Lung microvascular endothelial cell (primary cell): ENCODE measurements at regions not wholly inside any gene's neighbourhood (a gene's known extent, or its start where the extent isn't known, plus 50 kb on each side); places are given as distances from the start of the nearest gene placed in this dataset.

Source experiments
- DNase-seq, 2 donors: peaks; one replicate each; pipeline versions ENCODE4 v3.0.0 to v3.0.0-alpha.2; 2010; ENCODE audit warnings: low read depth in 2 of 2

DNA sequence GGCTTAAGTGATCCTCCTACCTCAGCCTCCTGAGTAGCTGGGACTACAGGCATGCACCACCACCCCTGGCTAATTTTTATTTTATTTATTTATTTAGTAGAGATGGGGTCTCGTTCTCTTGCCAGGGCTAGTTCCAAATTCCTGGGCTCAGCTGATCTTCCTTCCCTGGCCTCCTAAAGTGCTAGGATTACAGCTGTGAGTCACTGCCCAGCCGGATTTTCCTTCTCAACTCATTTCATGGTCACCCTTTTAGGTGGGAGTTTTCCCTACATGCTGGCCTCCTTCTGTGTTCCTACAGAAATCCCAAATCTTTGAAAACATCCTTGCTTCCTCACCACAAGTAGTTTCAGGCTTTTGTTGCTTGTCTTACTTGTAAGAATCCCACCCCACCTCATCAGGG lies 102.1 kb upstream of the SIAH1 start:
- DNase-seq, result no peak

DNA sequence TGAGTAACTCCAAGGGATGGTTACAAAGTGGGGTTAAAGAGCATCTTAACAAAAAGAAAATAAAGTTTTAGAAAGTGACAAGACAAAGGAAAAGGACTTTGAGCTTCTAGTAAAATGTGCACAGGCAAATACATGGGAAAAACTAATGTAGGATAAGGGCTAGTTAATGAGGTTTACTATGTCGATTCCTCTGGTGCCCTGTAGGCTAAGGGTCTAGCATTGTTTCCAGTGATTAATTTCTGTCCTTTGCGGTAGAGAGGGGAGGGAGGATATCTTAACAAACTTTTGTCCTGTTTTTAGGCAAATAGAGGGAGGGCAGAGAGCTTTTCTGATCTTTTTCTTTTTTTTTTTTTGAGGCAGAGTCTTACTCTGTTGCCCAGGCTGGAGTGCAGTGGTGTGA lies 96.6 kb upstream of the SIAH1 start:
- DNase-seq, result no peak

DNA sequence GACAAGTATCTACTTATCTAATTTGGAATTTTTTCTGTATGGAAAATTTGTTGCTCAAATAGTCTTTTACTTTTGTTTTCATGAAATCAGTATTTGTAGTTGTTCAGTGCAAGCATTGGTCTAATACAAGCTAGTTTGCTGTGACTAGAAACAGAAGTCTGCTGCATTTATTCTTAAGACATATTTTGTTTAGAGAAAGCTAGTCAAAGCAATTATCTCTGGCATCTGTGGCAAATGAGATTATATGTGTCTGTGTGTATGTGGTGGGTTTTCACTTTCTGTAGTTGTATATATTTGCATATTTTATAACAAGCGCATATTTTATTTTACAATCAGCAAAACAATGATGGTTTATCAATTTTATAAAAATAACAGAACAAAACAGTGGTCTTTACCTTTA lies 96.0 kb upstream of the SIAH1 start:
- DNase-seq, result no peak

DNA sequence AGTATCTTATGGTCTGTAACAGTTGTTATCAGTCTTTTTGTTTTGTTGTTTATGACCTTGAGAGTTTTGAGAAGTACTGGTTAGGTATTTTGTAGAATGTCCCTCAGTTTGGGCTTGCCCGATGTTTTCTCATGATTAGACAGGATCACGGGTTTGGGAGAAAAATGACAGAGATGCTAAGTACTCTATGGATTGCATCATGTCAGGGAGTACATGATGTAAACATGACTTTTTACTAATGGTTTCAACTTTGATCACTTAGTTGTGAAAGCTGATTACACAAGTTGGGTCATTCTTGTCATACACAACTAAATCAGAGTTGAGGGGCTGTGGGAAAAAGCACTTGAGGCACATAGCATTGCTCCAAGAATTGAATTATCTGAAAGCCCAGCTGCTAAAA lies 94.7 kb upstream of the SIAH1 start:
- no peak for DNase-seq

DNA sequence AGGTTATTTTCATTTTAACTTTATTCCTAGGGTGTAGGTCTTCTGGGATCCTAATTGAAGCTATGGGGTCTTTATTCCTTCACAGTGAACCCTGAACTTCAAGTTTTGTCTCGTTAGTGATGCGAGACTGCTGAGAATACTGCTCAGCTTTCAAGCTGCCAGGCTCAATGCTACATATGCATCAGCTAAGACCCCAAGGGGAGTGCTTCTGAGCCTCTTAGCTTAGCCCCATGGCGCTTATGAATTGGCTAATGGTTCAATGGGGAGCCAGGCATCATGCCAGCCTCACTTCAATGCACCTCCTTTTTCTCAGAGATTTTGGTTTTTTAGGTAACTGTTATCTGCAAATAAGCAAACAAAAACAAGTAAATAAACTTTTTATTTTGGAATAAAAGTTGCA lies 94.1 kb upstream of the SIAH1 start:
- DNase-seq, result no peak

DNA sequence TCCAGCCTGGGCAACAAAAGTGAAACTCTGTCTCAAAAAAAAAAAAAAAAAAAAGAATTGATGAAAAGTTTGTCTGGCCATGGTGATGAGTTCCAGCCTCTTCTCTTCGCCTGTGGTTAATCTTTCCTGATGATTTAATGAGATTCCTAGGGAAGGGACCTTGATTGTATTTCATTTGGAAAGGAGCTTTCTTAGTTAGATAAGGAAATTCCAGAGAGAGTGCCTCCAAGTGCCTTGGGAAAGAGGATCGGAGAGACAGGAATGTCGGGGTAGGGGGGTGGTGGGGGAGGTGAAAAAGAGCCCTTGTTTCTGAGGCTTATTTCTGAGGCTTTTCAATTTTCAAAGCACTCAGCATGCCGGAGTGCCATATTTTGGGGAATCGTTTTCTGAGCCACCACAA lies 93.2 kb upstream of the SIAH1 start:
- DNase-seq, result no peak

DNA sequence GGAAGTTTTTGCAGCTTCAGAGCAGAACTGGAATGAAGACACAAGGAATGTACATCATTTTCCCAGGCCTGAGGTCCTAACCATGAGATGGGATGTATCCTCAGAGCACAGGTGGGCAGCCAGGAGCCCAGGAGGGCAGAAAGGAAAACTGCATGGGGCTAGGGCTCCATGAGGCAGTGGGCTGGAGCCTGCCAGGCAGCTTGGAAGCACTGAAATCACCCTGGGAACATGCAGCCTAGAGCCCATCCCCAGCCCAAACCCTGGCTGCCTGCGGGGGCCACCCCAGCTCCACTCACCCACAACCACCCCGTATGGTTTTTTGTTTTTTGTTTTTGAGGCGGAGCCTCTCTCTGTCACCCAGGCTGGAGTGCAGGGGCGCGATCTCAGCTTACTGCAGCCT lies 86.2 kb upstream of the SIAH1 start:
- DNase-seq, result no peak

DNA sequence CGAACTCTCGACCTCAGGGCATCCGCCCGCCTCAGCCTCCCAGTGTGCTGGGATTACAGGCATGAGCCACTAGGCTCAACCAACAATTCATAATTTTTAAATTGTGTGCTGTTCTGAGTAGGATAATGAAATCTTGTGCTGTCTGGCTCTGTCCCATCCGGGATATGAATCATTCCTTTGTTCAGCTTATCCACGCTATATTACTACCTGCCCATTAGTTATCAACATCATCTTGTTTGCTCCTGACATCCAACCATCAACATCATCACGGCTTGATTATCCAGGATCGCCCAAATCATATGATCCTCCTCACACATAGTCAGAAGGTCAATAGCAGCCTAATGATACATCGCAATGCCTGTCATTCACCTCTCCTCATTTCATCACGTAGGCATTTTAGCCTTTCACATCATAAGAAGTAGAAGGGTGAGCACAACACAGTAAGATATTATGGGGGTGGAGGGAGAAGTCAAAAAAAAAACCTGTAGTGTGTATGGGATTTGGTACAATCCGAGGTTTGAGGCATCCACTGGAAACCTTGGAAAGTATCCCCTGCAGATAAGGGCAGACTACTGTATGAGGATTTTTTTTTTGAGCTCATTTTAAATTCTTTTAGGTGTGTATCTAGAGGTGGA lies 77.0 kb upstream of the SIAH1 start:
- DNase-seq, result peak; percentile 55 to 68

DNA sequence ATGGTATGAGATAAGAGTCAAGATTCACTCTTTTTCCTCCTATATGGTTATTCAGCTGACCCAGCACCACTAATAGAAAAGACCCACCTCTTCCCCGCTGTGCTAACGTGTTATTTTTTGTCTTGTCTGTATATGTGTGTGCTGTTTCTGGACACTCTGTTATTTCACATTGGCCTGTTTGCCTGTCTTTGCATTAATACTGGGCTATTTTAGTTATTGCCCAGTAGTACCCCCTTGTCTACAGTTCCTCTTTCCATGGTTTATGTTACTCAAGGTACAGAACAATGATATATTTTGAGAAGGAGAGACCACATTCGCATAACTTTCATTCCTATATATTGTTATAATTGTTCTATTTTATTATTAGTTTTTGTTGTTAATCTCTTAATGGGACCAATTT lies 74.0 kb upstream of the SIAH1 start:
- no peak for DNase-seq

DNA sequence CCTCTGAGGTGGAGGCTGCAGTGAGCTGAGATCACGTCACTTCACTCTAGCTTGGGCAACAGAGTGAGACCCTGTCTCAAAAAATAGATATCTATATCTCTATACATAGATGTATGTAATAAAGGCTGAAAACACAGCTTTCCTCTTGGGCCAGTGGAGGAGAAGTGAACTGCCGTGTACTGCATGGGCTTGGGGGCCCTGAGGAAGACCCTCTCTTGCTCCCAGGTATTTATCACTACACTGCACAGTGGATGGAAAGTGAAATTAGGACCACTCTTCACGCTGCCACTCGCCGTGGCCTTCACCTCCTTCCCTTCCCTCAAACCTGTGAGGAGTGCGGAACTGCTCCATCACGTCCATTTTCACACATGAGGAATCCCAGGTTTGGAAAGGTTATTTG lies 68.8 kb upstream of the SIAH1 start:
- no peak for DNase-seq

DNA sequence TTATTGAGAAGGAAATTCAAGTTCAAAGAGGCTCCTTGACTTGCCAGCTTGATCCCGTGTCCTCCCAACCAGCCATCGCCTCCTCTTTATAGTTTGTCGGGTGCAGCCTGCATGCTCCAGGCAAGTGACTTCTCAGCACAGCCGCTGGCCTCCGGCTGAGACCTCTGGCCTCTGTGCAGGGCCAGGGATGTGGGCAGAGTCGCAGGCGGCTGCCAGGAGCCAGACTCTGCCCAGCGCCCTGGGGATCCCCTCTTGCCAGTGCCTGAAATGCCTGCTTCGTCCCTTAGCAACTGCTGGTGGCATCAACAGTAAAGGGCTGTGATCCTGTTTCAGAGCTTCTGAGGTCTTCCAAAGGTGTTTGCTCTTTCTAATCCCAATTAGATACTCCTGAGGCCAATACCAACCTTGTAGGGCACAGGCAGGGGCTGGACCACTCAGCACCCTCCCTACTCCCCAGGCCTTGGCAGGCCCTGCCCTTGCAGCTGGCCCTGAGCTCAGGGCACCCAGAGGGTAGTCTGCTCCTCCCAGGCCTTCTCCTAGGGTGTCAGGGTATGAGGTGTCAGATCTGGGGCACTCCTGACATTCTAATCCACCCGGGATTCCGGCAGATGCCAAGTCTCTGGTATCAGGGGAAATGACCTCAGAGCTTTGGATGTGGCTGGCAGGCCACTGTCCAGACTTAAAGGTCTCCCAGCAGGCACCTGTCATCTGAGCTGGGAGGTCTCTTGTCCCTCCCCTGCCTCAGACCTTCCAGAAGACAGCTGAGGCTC lies 68.0 kb upstream of the SIAH1 start:
- DNase-seq, result no peak

DNA sequence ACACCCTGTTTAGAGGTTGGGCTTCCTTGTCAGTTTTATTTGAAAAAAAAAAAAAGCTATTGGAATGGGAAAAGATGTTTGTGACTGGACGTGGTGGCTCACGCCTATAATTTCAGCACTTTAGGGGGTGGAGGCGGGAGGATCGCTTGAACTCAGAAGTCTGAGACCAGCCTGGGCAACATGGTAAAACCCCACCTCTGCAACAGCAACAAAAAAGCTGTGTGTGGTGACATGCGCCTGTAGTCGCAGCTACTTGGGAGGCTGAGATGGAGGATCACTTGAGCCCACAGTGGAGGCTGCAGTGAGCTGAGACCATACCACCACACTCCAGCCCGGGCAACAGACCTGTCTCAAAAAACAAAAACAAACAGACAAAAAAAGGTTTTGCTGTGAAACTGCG lies 66.1 kb upstream of the SIAH1 start:
- DNase-seq, result no peak

DNA sequence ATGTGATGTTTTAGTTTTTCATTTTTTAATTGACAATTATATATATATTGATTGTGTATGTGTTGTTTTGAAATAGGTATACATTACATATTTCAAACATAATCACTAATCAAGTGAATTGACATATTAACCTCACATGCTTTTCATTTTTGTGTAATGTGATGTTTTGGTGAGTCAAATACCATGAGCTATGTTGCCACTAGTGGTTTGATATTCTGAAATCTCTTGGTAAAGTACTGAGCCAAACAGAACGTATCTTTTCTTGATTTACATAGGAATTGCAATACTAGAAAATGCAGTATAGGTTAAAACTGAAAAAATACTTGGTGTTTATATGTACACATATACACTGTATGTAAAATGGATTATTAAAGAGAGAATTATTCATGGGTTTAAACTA lies 65.2 kb upstream of the SIAH1 start:
- DNase-seq, result no peak

DNA sequence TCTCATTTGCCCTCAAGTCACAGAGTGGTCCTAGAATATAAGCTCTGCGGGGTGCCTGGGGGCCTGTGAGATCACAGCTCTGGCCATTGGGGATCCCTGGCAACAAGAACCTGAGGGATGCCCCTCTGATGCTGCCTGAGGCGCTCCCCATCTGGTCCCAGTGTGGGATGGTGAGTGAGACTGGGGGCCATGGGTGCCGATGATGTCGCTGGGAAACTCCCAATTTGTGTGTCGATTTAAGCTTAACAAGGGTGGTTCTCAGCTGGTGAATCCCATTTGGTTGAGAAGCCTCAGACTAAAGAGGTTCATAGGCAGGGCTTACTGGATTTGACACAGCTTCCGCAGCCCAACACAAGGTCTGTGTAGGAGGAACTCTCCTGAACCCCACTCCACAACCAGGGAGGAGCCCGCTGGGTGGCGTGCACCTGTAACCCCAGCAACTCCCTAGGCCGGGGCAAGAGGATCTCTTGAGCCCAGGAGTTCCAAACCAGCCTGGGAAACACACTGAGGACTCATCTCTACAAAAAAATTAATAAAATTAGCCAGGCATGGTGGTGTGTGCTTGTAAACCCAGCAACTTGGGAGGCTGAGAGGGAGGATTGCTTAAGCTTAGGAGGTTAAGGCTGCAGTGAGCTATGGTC lies 63.7 kb upstream of the SIAH1 start:
- no peak for DNase-seq

DNA sequence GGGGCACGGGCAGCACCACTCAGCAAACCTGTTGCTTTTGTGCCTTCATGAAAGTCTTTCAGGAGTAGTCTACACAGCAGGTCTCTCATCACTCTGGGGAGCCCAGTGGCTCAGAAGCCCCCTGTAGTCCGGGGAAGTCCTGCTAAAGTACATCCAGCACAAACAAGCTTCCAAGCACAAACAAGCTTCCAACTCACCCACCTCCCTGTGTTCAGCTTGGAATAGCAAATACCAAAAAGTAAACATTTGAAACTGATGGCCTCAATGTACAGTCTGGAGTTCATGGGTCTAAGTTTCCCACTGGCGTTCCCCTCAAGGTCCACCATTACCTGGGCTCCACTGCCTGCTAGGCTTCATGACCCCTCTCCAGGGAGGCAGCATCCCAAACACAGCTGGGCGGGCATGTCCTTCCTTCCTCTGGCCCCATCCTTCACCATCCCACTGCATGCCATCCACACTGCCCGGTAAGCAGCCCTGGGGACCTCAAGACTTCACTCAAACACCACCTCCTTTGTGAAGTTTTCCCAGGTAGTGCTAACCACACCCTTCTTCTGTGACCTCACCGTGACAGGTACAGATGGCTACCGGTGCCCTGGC lies 62.8 kb upstream of the SIAH1 start:
- no peak for DNase-seq

DNA sequence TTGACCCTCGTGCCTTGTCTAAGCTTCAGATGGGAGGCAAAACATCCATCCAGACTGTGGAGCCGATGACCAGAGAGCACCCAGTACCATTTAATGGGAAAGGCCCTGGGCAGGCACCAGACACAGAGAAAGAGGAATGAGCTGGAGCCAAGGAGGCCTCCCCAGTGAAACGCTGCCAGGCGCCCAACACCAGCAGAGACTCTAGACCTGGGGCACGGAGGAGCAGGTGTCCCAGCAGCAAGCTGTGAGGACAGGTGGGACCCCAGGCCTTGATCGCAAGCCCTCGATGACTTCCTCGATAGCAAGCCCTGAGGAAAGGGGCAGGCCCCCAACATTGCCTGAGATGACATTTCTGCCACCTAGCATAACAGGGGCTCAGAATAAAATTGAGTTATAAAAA lies 62.2 kb upstream of the SIAH1 start:
- DNase-seq, result no peak

DNA sequence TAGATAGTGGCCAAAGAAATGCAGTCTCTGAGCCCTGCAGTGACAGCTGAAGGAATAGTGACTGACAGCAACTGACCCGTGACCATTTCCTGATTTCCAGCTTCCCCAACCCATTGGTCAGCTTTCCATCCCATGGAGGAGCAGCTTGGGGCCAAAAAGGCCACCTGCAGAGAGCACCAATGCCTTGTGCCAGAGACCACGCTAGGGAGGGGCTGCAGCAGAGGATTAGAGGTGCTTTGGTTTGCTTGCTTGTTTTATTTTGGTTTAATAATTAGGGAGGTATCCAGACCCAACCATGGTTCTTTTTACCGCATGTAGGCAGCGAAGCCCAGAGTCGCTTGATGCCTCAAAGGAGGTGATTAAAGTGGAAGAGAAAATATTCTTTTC lies 61.3 kb upstream of the SIAH1 start:
- DNase-seq, result no peak

DNA sequence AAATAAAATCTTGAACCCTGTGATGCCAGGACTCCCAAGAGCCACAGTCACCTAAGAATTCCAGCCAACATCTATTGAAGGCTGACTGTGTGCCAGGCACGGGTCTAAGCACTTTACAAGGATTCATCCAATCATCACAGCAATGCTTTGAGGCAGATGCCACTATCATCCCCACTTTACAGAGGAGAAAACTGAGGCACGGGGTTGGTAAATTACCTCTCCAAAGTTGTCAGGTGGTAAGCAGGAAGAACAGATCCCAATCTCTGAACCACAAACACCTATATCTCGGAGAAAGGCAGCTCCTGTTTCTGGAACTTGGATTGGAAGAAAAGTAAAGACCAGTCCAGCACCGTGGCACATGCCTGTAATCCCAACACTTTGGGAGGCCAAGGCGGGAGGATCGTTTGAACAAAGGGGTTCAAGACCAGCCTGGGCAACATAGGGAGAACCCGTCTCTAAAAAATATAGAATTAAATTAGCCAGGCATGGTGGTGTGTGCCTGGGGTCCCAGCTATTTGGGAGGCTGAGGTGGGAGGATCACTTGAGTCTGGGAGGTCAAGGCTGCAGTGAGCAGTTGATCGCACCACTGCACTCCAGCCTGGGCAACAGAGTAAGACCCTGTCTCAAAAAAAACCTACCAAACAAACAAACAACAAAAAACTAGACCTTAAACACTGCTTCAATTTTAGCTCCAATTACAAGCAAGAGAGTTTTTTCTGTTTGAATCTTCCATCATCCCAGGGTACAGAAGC lies 60.7 kb upstream of the SIAH1 start:
- DNase-seq, result no peak

DNA sequence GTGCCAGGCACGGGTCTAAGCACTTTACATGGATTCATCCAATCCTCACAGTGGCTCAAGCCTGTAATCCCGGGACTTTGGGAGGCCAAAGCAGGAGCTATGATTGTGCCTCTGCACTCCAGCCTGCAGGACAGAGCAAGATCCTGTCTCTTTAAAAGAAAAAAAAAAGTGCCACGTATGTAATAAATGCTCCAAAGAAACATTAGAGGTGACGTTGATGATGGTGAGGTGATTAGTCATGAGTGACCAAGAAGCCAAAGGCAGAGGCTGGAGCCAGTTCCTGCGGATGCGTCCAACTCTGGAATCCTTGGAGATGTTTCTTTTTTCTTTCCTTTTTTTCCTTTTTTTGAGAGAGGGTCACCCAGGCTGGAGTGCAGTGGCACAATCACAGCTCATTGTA lies 59.4 kb upstream of the SIAH1 start:
- peak; percentile 33 to 86 for DNase-seq

DNA sequence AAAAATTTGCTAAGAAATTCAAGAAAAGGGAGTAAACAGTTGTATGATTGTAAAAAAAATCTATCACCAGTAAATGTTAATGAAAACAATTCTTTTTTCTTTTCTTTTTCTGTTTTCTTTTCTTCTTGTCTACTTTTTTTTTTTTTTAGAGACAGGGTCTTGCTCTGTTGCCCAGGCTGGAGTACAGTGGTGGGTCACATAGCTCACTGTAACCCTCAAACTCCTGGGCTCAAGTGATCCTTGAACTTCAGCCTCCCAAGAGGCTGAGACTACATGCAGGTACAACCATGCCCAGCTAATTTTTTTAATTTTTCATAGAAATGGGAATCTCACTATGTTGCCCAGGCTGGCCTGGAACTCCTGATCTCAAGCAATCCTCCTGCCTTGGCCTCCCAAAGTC lies 57.2 kb upstream of the SIAH1 start:
- DNase-seq, result no peak

DNA sequence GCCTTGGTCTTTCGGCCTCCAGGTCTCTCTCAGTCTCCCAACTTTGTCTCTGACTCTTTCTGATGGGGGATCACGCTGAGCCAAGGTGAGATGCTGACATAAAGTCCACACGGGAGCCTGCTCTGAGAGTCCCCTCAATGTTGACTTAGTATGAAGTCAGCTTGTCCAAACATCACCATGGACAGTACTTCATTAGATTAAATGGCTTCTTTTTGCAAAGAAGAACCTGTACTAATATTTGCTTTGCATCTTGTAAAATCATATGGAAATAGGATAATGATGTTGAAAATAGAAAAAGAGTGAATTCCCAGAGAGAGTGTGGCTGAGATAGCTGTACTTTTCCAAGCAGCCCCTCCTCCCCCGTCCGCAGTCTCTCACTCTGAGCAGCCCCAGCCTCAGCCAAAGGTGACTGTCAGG lies 56.7 kb upstream of the SIAH1 start:
- no peak for DNase-seq

DNA sequence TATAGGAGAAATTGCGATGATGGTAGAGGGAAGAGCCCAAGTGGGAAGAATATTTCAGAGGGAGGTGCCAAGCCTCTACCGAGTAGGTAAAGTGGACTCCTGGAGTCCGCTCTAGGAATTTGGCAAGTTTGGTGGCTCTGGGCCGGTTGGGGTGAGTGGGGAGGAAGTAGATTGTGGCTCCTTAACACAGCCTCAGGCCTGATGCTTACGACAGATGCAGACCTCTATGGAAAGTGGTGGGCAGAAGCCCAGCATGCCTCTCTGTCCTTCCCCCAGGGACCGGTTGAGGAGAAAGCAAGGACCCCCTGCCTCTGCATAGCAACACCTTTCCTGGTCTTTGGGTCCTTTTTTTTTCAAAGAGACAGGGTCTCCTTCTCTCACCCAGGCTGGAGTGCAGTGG lies 55.9 kb upstream of the SIAH1 start:
- no peak for DNase-seq
